Subcutaneous abdominal adipose tissue (tissue), 5 donors: ENCODE measurements at regions not wholly inside any gene's neighbourhood (a gene's known extent, or its start where the extent isn't known, plus 50 kb on each side); places are given as distances from the start of the nearest gene placed in this dataset.

Experiments used
- H3K27ac ChIP-seq: one replicate; pipeline ENCODE4 v1.7.0; 2013; ENCODE audit warnings: low read depth, mild to moderate bottlenecking, inconsistent platforms, low read length, moderate library complexity
- H3K27me3 ChIP-seq, 5 donors: one replicate each; pipeline ENCODE4 v1.7.0; 2013; ENCODE audit warnings: low read length in 5 of 5, inconsistent platforms in 1 of 5; ENCODE audit not compliant: control insufficient read depth in 5 of 5, insufficient read depth in 4 of 5
- H3K36me3 ChIP-seq, 5 donors: one replicate each; pipeline ENCODE4 v1.7.0; 2013; ENCODE audit warnings: low read length in 5 of 5; ENCODE audit not compliant: control insufficient read depth in 5 of 5, insufficient read depth in 5 of 5
- H3K4me1 ChIP-seq, 5 donors: one replicate each; pipeline ENCODE4 v1.7.0; 2013; ENCODE audit warnings: low read length in 5 of 5, mild to moderate bottlenecking in 3 of 5, moderate library complexity in 1 of 5; ENCODE audit not compliant: control insufficient read depth in 5 of 5, insufficient read depth in 5 of 5
- H3K4me3 ChIP-seq, 5 donors: one replicate each; pipeline ENCODE4 v1.7.0; 2013; ENCODE audit warnings: low read length in 5 of 5, low read depth in 1 of 5
- H3K9ac ChIP-seq, 5 donors: one replicate each; pipeline ENCODE4 v1.7.0; 2013; ENCODE audit warnings: low read length in 5 of 5, mild to moderate bottlenecking in 4 of 5, moderate library complexity in 3 of 5
- H3K9me3 ChIP-seq, 5 donors: one replicate each; pipeline ENCODE4 v1.7.0; 2013; ENCODE audit warnings: low read length in 5 of 5; ENCODE audit not compliant: control insufficient read depth in 5 of 5
- donor health status: healthy.
- donor health status: healthy.
- donor health status: healthy.
- donor health status: healthy.
- donor health status: healthy.

- H3K4me1 ChIP-seq, result no peaks in the 10 kb centered on the region
- no peaks in the 10 kb centered on the region for H3K9me3 ChIP-seq
- no peak overlapping the region for H3K4me3 ChIP-seq
- no peak overlapping the region for H3K9ac ChIP-seq
- no peaks in the 10 kb centered on the region for H3K36me3 ChIP-seq
- no peak overlapping the region for H3K27ac ChIP-seq
- H3K27me3 ChIP-seq, result peaks cover 0 to 3% (median 0%) of the 10 kb centered on the region in 5 donors
Measured at GRCh38 chr7:115838829-115839228, 191.7 kb downstream of the TFEC start.

GRCh38 chr7:115831371-115831770 is 199.2 kb downstream of the TFEC start:
- H3K4me3 ChIP-seq, result no peak overlapping the region
- no peak overlapping the region for H3K27ac ChIP-seq
- H3K36me3 ChIP-seq, result no peaks in the 10 kb centered on the region
- H3K9me3 ChIP-seq, result no peaks in the 10 kb centered on the region
- no peaks in the 10 kb centered on the region for H3K4me1 ChIP-seq
- peaks cover 0 to 3% (median 0%) of the 10 kb centered on the region in 5 donors for H3K27me3 ChIP-seq
- H3K9ac ChIP-seq, result no peak overlapping the region

- H3K27ac ChIP-seq, result no peak overlapping the region
- H3K9ac ChIP-seq, result no peak overlapping the region
- no peaks in the 10 kb centered on the region for H3K36me3 ChIP-seq
- H3K27me3 ChIP-seq, result no peaks in the 10 kb centered on the region
- no peaks in the 10 kb centered on the region for H3K4me1 ChIP-seq
- no peak overlapping the region for H3K4me3 ChIP-seq
- H3K9me3 ChIP-seq, result no peaks in the 10 kb centered on the region
Measured at GRCh38 chr7:115827305-115828045, 203.1 kb downstream of the TFEC start.

GRCh38 chr7:115825456-115826115 is 205.0 kb downstream of the TFEC start:
- H3K36me3 ChIP-seq, result no peaks in the 10 kb centered on the region
- H3K4me1 ChIP-seq, result no peaks in the 10 kb centered on the region
- H3K4me3 ChIP-seq, result no peak overlapping the region
- H3K27me3 ChIP-seq, result no peaks in the 10 kb centered on the region
- no peak overlapping the region for H3K27ac ChIP-seq
- no peaks in the 10 kb centered on the region for H3K9me3 ChIP-seq
- no peak overlapping the region for H3K9ac ChIP-seq

- H3K9me3 ChIP-seq, result no peaks in the 10 kb centered on the region
- no peaks in the 10 kb centered on the region for H3K4me1 ChIP-seq
- no peaks in the 10 kb centered on the region for H3K36me3 ChIP-seq
- no peak overlapping the region for H3K4me3 ChIP-seq
- no peak overlapping the region for H3K27ac ChIP-seq
- H3K27me3 ChIP-seq, result no peaks in the 10 kb centered on the region
- no peak overlapping the region for H3K9ac ChIP-seq
Measured at GRCh38 chr7:115822801-115823200, 207.8 kb downstream of the TFEC start.

- H3K27me3 ChIP-seq, result no peaks in the 10 kb centered on the region
- no peaks in the 10 kb centered on the region for H3K9me3 ChIP-seq
- H3K36me3 ChIP-seq, result no peaks in the 10 kb centered on the region
- H3K9ac ChIP-seq, result no peak overlapping the region
- H3K27ac ChIP-seq, result no peak overlapping the region
- no peaks in the 10 kb centered on the region for H3K4me1 ChIP-seq
- H3K4me3 ChIP-seq, result no peak overlapping the region
Measured at GRCh38 chr7:115822380-115822779, 208.2 kb downstream of the TFEC start.

- Histone ChIP-seq H3K9ac (no peak overlapping the region), H3K27ac (no peak overlapping the region), H3K27me3 (no peaks in the 10 kb centered on the region)
Measured at GRCh38 chr7:115816318-115816974, 214.1 kb downstream of the TFEC start.

GRCh38 chr7:115812794-115813193 is 217.8 kb downstream of the TFEC start:
- Histone ChIP-seq H3K4me1 (no peaks in the 10 kb centered on the region), H3K27ac (no peak overlapping the region), H3K9me3 (no peaks in the 10 kb centered on the region), H3K27me3 (no peaks in the 10 kb centered on the region), H3K36me3 (no peaks in the 10 kb centered on the region), H3K9ac (no peak overlapping the region), H3K4me3 (no peak overlapping the region)

More at GRCh38 chr7:115816318-115816974, 214.1 kb downstream of the TFEC start:
- Histone ChIP-seq H3K9me3 (no peaks in the 10 kb centered on the region), H3K4me1 (no peaks in the 10 kb centered on the region), H3K36me3 (no peaks in the 10 kb centered on the region), H3K4me3 (no peak overlapping the region)

- no peaks in the 10 kb centered on the region for H3K27me3 ChIP-seq
- no peak overlapping the region for H3K9ac ChIP-seq
- H3K4me3 ChIP-seq, result no peak overlapping the region
Measured at GRCh38 chr7:115805458-115805857, 225.1 kb downstream of the TFEC start.

GRCh38 chr7:115802415-115802814 is 228.1 kb downstream of the TFEC start:
- H3K27ac ChIP-seq, result no peak overlapping the region
- no peak overlapping the region for H3K4me3 ChIP-seq
- H3K36me3 ChIP-seq, result no peaks in the 10 kb centered on the region
- no peaks in the 10 kb centered on the region for H3K9me3 ChIP-seq
- H3K4me1 ChIP-seq, result no peaks in the 10 kb centered on the region
- no peak overlapping the region for H3K9ac ChIP-seq
- no peaks in the 10 kb centered on the region for H3K27me3 ChIP-seq

More at GRCh38 chr7:115805458-115805857, 225.1 kb downstream of the TFEC start:
- Histone ChIP-seq H3K36me3 (no peaks in the 10 kb centered on the region), H3K27ac (no peak overlapping the region), H3K4me1 (no peaks in the 10 kb centered on the region), H3K9me3 (no peaks in the 10 kb centered on the region)
